ENCODE measurements at regions not wholly inside any gene's neighbourhood (a gene's known extent, or its start where the extent isn't known, plus 50 kb on each side); places are given as distances from the start of the nearest gene placed in this dataset.

- DNase-seq = no peak
Observed at GRCh38 chr4:18923496-18924161, 902.1 kb upstream of the LCORL start.

GRCh38 chr4:18917689-18918088 is 896.1 kb upstream of the LCORL start:
- no peak for DNase-seq

- no peak for DNase-seq
Observed at GRCh38 chr4:18914182-18914581, 892.6 kb upstream of the LCORL start.

GRCh38 chr4:18894928-18895327 is 873.4 kb upstream of the LCORL start:
- no peak for DNase-seq

- DNase-seq = no peak
Observed at GRCh38 chr4:18882468-18882867, 860.9 kb upstream of the LCORL start.

- DNase-seq = no peak
Observed at GRCh38 chr4:18881556-18881955, 860.0 kb upstream of the LCORL start.

- DNase-seq = no peak
Observed at GRCh38 chr4:18880871-18881270, 859.3 kb upstream of the LCORL start.

- no peak for DNase-seq
Observed at GRCh38 chr4:18878561-18878960, 857.0 kb upstream of the LCORL start.

- DNase-seq = no peak
Observed at GRCh38 chr4:18869166-18869565, 847.6 kb upstream of the LCORL start.

- no peak for DNase-seq
Observed at GRCh38 chr4:18860836-18861530, 839.4 kb upstream of the LCORL start.

GRCh38 chr4:18859468-18859867 is 837.9 kb upstream of the LCORL start:
- DNase-seq = no peak

GRCh38 chr4:18858229-18858922 is 836.8 kb upstream of the LCORL start:
- no peak for DNase-seq

- DNase-seq = no peak
Observed at GRCh38 chr4:18850867-18851266, 829.3 kb upstream of the LCORL start.

- no peak for DNase-seq
Observed at GRCh38 chr4:18847249-18847890, 825.8 kb upstream of the LCORL start.

- DNase-seq = no peak
Observed at GRCh38 chr4:18846313-18846712, 824.8 kb upstream of the LCORL start.

- DNase-seq = no peak
Observed at GRCh38 chr4:18844726-18845125, 823.2 kb upstream of the LCORL start.

GRCh38 chr4:18842431-18842830 is 820.9 kb upstream of the LCORL start:
- DNase-seq = no peak

- no peak for DNase-seq
Observed at GRCh38 chr4:18840481-18840880, 818.9 kb upstream of the LCORL start.

GRCh38 chr4:18816228-18816895 is 794.8 kb upstream of the LCORL start:
- no peak for DNase-seq

GRCh38 chr4:18815779-18816173 is 794.2 kb upstream of the LCORL start:
- no peak for DNase-seq

- DNase-seq = no peak
Observed at GRCh38 chr4:18815081-18815778, 793.7 kb upstream of the LCORL start.

GRCh38 chr4:18813771-18814170 is 792.2 kb upstream of the LCORL start:
- no peak for DNase-seq

All from CD4-positive, alpha-beta T cell treated with Interleukin-17A for 4 hours (primary cell).